MCF 10A (cell line): ENCODE measurements at regions not wholly inside any gene's neighbourhood (a gene's known extent, or its start where the extent isn't known, plus 50 kb on each side); places are given as distances from the start of the nearest gene placed in this dataset.

Experiments used
- BruUV-seq: library from RNA; stranded (reverse); fragments of 400-500 nt; replicated peaks from 2 replicates; lab custom pipeline; 2021; lab: Mats Ljungman, UMichigan
- CTCF ChIA-PET: fragments of 300-600 bp; sonication (Branson Sonifier 250); formaldehyde crosslinking; extraction: SDS; loops from one replicate; lab custom pipeline; 2021; ENCODE audit warnings: antibody characterized with exemption, inconsistent platforms; lab: Yijun Ruan, JAX
- POLR2A ChIA-PET: fragments of 300-600, 350-650 bp; sonication (Branson Sonifier 250); formaldehyde crosslinking; extraction: SDS; loops from one replicate; lab custom pipeline; 2020; ENCODE audit warnings: antibody characterized with exemption, inconsistent platforms; lab: Yijun Ruan, JAX
- DNase-seq: peaks from one replicate; pipeline ENCODE4 v3.0.0-alpha.2; 2018; ENCODE audit not compliant: unreplicated experiment
- H3K27ac Mint-ChIP-seq: one replicate; pipeline ENCODE4 v1.8.0; 2022; ENCODE audit warnings: mild to moderate bottlenecking, low read depth, mixed read lengths; ENCODE audit not compliant: unreplicated experiment
- H3K27me3 Mint-ChIP-seq: one replicate; pipeline ENCODE4 v1.8.0; 2022; ENCODE audit warnings: mixed read lengths; ENCODE audit not compliant: insufficient read depth, unreplicated experiment
- H3K36me3 Mint-ChIP-seq: one replicate; pipeline ENCODE4 v1.8.0; 2022; ENCODE audit warnings: mild to moderate bottlenecking, moderate library complexity, mixed read lengths; ENCODE audit not compliant: insufficient read depth, unreplicated experiment
- H3K4me1 Mint-ChIP-seq: one replicate; pipeline ENCODE4 v1.8.0; 2022; ENCODE audit warnings: mixed read lengths; ENCODE audit not compliant: insufficient read depth, unreplicated experiment
- H3K4me3 Mint-ChIP-seq: one replicate; pipeline ENCODE4 v1.8.0; 2022; ENCODE audit warnings: mild to moderate bottlenecking, moderate library complexity, mixed read lengths; ENCODE audit not compliant: unreplicated experiment
- H3K9me3 Mint-ChIP-seq: one replicate; pipeline ENCODE4 v1.8.0; 2022; ENCODE audit warnings: mixed read lengths; ENCODE audit not compliant: unreplicated experiment
- intact Hi-C: fragments of 100-400 bp; cut with micrococcal nuclease; formaldehyde crosslinking; loops from 2 replicates; pipeline ENCODE4 v1.14.1; 2022
- TF ChIP-seq, protein P1 (sequence below): fragments of 200-600 bp; IDR thresholded peaks from one replicate; pipeline ENCODE4 v1.8.0; 2022; ENCODE audit warnings: antibody characterized with exemption, mild to moderate bottlenecking; ENCODE audit not compliant: unreplicated experiment

DNA sequence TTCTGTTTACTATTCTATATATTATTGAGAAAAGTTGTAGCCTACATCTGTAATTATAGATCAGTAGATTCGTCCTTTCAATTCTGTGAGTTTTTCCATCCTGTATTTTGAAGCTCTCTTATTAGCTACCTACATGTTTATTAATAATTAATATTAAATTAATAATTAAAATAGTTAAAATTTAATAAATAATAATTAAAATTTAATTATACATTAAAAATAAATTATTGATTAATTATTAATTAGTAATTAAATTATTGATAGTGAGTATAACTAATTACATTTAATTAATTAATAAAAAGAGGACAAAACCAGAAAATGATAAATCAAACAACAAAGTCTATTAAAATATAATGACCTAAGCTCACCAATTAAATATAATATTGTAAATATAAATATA lies 606.6 kb upstream of the ROBO1 start:
- intact Hi-C loops, result no loop called here
- no TSS peak for BruUV-seq
- Mint-ChIP-seq H3K27ac (no peak overlapping the region), H3K9me3 (no peaks in the 10 kb centered on the region), H3K4me3 (no peak overlapping the region), H3K36me3 (no peaks in the 10 kb centered on the region), H3K4me1 (no peaks in the 10 kb centered on the region), H3K27me3 (peaks cover 20% of the 10 kb centered on the region)
- no peak for DNase-seq
- POLR2A ChIA-PET, result interaction anchor here (0.6 kb wide), 1 partner anchor 205 kb away, joined by 3 read pairs; no protein-coding TSS in a partner anchor
- TF ChIP-seq, protein P1, sequence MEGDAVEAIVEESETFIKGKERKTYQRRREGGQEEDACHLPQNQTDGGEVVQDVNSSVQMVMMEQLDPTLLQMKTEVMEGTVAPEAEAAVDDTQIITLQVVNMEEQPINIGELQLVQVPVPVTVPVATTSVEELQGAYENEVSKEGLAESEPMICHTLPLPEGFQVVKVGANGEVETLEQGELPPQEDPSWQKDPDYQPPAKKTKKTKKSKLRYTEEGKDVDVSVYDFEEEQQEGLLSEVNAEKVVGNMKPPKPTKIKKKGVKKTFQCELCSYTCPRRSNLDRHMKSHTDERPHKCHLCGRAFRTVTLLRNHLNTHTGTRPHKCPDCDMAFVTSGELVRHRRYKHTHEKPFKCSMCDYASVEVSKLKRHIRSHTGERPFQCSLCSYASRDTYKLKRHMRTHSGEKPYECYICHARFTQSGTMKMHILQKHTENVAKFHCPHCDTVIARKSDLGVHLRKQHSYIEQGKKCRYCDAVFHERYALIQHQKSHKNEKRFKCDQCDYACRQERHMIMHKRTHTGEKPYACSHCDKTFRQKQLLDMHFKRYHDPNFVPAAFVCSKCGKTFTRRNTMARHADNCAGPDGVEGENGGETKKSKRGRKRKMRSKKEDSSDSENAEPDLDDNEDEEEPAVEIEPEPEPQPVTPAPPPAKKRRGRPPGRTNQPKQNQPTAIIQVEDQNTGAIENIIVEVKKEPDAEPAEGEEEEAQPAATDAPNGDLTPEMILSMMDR, result no peak
- CTCF ChIA-PET, result no interaction called here

DNA sequence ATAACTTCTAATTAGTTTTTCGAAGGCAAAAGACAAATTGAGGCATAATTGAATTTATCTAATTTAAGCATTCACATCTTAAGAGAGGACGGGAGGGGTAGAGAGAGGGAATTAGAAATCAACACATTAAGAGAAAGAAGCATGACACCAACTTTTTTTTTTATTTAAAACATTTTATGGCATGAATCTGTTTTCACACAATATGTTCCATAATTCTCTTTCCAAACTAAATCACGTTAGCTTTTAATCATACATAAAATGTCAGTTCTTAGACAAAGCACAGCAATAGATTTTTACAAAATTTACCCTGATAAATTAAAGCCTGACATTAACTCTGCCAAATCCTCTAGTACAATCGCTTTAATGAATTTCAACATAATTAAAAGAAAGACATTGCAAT lies 600.8 kb upstream of the ROBO1 start:
- peaks cover 47% of the 10 kb centered on the region for H3K27me3 Mint-ChIP-seq
- H3K4me1 Mint-ChIP-seq, result no peaks in the 10 kb centered on the region
- no peaks in the 10 kb centered on the region for H3K36me3 Mint-ChIP-seq

DNA sequence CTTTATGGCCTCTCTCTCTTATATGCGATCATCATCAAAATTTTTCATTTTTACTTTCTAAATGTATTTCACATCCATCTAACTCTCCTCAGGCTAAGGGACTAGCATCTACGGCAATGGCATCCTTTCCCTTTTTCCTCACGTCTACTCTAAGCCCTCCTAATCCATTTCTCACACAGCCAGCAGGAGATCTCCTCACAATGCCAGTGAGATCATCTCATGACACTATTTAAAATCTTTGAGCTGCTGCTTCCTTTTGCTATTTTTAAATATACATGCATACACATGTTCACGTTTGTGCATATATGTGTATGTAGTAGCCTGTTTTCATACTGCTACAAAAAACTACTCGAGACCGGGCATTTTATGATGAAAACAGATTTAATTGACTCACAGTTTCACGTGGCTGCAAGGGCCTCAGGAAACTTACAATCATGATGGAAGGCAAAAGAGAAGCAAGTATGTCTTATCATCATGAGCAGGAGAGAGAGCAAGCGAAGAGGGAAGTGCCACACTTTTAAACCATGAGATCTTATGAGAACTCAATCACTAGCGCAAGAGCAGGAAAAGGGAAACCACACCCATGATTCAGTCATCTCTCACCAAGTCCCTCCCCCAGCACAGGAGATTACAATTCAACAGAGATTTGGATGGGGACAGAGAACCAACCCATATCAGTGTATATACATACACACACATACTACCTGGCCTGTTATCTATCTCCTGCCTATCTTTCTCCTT lies 599.2 kb upstream of the ROBO1 start:
- peaks cover 36% of the 10 kb centered on the region for H3K27me3 Mint-ChIP-seq
- intact Hi-C loops, result no loop called here
- no peak for DNase-seq
- no peak overlapping the region for H3K27ac Mint-ChIP-seq
- H3K4me1 Mint-ChIP-seq, result no peaks in the 10 kb centered on the region
- TF ChIP-seq, protein P1, result no peak
- POLR2A ChIA-PET, result no interaction called here
- H3K36me3 Mint-ChIP-seq, result no peaks in the 10 kb centered on the region
- CTCF ChIA-PET, result no interaction called here
- peaks cover 10% of the 10 kb centered on the region for H3K9me3 Mint-ChIP-seq
- no peak overlapping the region for H3K4me3 Mint-ChIP-seq
- no TSS peak for BruUV-seq

More for the DNA sequence above, 600.8 kb upstream of the ROBO1 start:
- no TSS peak for BruUV-seq
- POLR2A ChIA-PET, result no interaction called here
- intact Hi-C loops, result no loop called here
- TF ChIP-seq, protein P1, result no peak
- H3K27ac Mint-ChIP-seq, result no peak overlapping the region
- no peak for DNase-seq
- H3K4me3 Mint-ChIP-seq, result no peak overlapping the region
- peaks cover 10% of the 10 kb centered on the region for H3K9me3 Mint-ChIP-seq
- CTCF ChIA-PET, result no interaction called here

DNA sequence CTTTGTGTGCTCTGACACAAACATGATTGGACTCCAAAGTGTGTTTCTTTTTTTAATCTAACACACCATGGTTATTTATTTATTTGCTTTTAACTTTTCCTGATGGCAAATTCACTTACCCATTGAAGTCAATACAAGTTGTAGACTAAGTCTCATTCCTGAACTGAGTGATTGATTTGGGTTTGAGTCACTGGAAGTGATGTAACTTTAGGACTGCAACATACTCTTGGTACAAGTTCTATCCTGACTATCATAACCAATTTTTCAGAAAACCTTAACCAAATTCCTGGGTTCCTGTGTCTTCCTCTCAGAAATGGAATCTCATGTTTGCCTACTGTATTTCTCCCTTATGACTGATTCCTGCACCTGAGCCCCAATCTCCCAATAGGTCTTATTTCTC lies 590.0 kb upstream of the ROBO1 start:
- TF ChIP-seq, protein P1, result no peak
- Mint-ChIP-seq H3K36me3 (no peaks in the 10 kb centered on the region), H3K27me3 (peaks cover 89% of the 10 kb centered on the region), H3K4me1 (peaks cover 5% of the 10 kb centered on the region), H3K27ac (no peak overlapping the region), H3K4me3 (no peak overlapping the region), H3K9me3 (peaks cover 15% of the 10 kb centered on the region)
- BruUV-seq, result no TSS peak
- POLR2A ChIA-PET, result no interaction called here
- DNase-seq, result peak; percentile 3
- intact Hi-C loops, result no loop called here
- CTCF ChIA-PET, result no interaction called here
